ENCODE measurements at regions not wholly inside any gene's neighbourhood (a gene's known extent, or its start where the extent isn't known, plus 50 kb on each side); places are given as distances from the start of the nearest gene placed in this dataset.

DNA sequence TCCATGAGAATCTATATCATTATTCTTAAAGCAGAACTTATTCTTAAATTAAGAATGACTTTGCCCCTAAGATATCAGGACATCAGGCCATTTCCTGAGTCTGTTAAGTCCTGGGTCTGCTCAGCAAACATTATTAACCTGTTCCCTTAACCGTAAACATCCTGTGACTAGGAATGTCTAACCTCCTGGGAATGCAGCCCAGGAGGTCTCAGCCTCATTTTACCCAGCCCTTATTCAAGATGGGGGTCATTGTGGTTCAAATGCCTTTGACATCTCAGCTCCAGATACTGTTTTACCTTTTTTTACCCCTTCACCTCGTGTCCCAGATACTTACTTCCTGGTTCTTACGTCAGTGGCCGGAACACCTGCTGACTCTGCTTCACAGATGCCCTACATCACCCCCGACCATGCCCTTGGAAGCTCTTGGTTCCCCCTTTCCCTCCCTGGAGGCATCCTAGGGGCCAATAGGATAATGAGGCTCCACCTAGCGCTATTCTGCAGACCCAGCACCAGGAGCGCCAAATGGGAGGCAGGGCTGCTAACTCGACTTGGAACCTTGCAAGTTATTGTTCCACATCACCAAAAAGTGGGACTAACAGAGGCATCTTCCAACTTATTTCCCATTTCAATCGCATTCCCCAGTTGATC is 182.5 kb downstream of the MED10 start:
- POLR2A ChIA-PET, result no interaction called here
- H3K27me3 ChIP-seq (ENCODE audit: control insufficient read depth in 2 of 2, insufficient read depth in 2 of 2, low read length in 2 of 2), result no peaks in the 10 kb centered on the region
- TF ChIP-seq, protein P1, sequence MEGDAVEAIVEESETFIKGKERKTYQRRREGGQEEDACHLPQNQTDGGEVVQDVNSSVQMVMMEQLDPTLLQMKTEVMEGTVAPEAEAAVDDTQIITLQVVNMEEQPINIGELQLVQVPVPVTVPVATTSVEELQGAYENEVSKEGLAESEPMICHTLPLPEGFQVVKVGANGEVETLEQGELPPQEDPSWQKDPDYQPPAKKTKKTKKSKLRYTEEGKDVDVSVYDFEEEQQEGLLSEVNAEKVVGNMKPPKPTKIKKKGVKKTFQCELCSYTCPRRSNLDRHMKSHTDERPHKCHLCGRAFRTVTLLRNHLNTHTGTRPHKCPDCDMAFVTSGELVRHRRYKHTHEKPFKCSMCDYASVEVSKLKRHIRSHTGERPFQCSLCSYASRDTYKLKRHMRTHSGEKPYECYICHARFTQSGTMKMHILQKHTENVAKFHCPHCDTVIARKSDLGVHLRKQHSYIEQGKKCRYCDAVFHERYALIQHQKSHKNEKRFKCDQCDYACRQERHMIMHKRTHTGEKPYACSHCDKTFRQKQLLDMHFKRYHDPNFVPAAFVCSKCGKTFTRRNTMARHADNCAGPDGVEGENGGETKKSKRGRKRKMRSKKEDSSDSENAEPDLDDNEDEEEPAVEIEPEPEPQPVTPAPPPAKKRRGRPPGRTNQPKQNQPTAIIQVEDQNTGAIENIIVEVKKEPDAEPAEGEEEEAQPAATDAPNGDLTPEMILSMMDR (IDR thresholded peaks at IDR 0.05; ENCODE audit: extremely low read depth in 1 of 2, insufficient read depth in 1 of 2, low read depth in 1 of 2, low read length in 2 of 2), result no peak
- no peak for TF ChIP-seq POLR2AphosphoS5 (IDR thresholded peaks at IDR 0.05; ENCODE audit: insufficient read depth, low read depth, low read length)
- TF ChIP-seq MAX (IDR thresholded peaks at IDR 0.05; ENCODE audit: insufficient read depth, insufficient read length), result no peak
- TF ChIP-seq POLR2A (IDR thresholded peaks at IDR 0.05; ENCODE audit: low read depth, low read length), result no peak
- no peak for TF ChIP-seq GATA2 (IDR thresholded peaks at IDR 0.05; ENCODE audit: insufficient read depth, insufficient read length, low read depth, low read length)
- no peak for TF ChIP-seq EZH2 (IDR thresholded peaks at IDR 0.05; ENCODE audit: borderline replicate concordance, low read depth, low read length, severe bottlenecking)
- TF ChIP-seq FOS (IDR thresholded peaks at IDR 0.05; ENCODE audit: borderline replicate concordance, insufficient read depth, low read length), result no peak
- no peak for TF ChIP-seq MYC (IDR thresholded peaks at IDR 0.05; ENCODE audit: low read depth, low read length)
- no peak for TF ChIP-seq JUN (IDR thresholded peaks at IDR 0.05; ENCODE audit: borderline replicate concordance, insufficient read depth, insufficient read length, low read depth)

More for the DNA sequence above, 182.5 kb downstream of the MED10 start:
- CTCF ChIA-PET, result no interaction called here
- dilution Hi-C loops (cut with MboI; ENCODE audit: extremely low pct_ligation_motif_present, low sequenced_read_pairs), result no loop called here
- H4K20me1 ChIP-seq (replicated peaks; ENCODE audit: control insufficient read depth, extremely low read depth, insufficient read depth, low read length), result no peaks in the 10 kb centered on the region
- H3K4me1 ChIP-seq (ENCODE audit: control insufficient read depth, extremely low read depth, insufficient read depth, low read length), result no peaks in the 10 kb centered on the region
- no peak overlapping the region for H3K4me2 ChIP-seq (ENCODE audit: insufficient read depth, low read length)
- no peaks in the 10 kb centered on the region for H3K36me3 ChIP-seq (ENCODE audit: control insufficient read depth in 2 of 2, extremely low read depth in 1 of 2, insufficient read depth in 2 of 2, low read length in 2 of 2)
- H2AFZ ChIP-seq (ENCODE audit: low read depth, low read length), result no peak overlapping the region
- no peak overlapping the region for H3K27ac ChIP-seq (ENCODE audit: insufficient read depth, low read depth, low read length)
- DNase-seq (ENCODE audit: low read depth, low spot score) (no peak), FAIRE-seq (no peak)
- no peaks in the 10 kb centered on the region for H3K79me2 ChIP-seq (ENCODE audit: control insufficient read depth, insufficient read depth, low read length)
- H3K9me3 ChIP-seq (replicated peaks; ENCODE audit: control insufficient read depth, insufficient read depth, low read length), result no peaks in the 10 kb centered on the region
- no TSS peak for BruUV-seq (replicated peaks)
- no peak overlapping the region for H3K9ac ChIP-seq (replicated peaks; ENCODE audit: extremely low read depth, insufficient read depth, low read length)
- no peak overlapping the region for H3K4me3 ChIP-seq (replicated peaks in 1 of 3; ENCODE audit: insufficient read depth in 1 of 3, low read depth in 1 of 3, low read length in 3 of 3)
- intact Hi-C loops (cut with micrococcal nuclease), result no loop called here
- no peaks in the 10 kb centered on the region for H3K9me1 ChIP-seq (replicated peaks; ENCODE audit: control insufficient read depth, extremely low read depth, insufficient read depth, low read length)
